NT2/D1 (cell line): ENCODE measurements at regions not wholly inside any gene's neighbourhood (a gene's known extent, or its start where the extent isn't known, plus 50 kb on each side); places are given as distances from the start of the nearest gene placed in this dataset.

ENCODE experiments used
- SUZ12 ChIP-seq: IDR thresholded peaks from 2 replicates; pipeline ENCODE4 v1.6.1; 2011; ENCODE audit not compliant: insufficient read length, insufficient read depth; ENCODE audit errors: extremely low read depth
- YY1 ChIP-seq: IDR thresholded peaks from 2 replicates; pipeline ENCODE4 v1.6.1; 2011; ENCODE audit not compliant: insufficient read length, insufficient read depth
- ZNF274 ChIP-seq: IDR thresholded peaks from 2 replicates; pipeline ENCODE4 v1.6.1; 2011; ENCODE audit warnings: mild to moderate bottlenecking, low read depth, low read length

GRCh38 chr3:72113564-72113963, 328.6 kb upstream of the PROK2 start:
- TF ChIP-seq ZNF274 (no peak), SUZ12 (no peak), YY1 (no peak)
